ENCODE measurements at regions not wholly inside any gene's neighbourhood (a gene's known extent, or its start where the extent isn't known, plus 50 kb on each side); places are given as distances from the start of the nearest gene placed in this dataset.

DNA sequence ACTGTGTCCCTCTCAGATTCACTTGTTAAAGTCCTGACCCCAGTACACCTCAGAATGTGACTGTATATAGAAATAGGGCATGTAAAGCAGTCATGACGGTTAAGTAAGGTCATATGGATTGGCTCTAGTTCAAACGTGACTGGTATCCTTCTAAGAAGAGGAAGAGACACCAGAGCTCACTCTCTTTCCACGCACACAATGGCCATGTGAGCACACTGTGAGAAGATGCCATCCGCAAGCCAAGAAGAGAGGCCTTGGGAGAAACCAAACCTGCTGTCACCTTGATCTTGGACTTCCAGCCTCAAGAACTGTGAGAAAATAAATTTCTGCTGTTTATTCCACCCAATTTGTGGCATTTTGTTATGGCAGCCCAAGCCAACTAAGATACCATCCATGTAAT, 56.8 kb upstream of the IRF2BP2 start:
- no peak for FAIRE-seq
- H3K4me3 ChIP-seq (ENCODE audit: insufficient read depth, low read depth, low read length): no peak overlapping the region
- no peak overlapping the region for H3K4me2 ChIP-seq (ENCODE audit: low read length)
- no peak for DNase-seq (ENCODE audit: low read depth)
- no peak overlapping the region for H3K27ac ChIP-seq (ENCODE audit: low read depth, low read length)
- no peak overlapping the region for H2AFZ ChIP-seq (ENCODE audit: low read depth, low read length)
- H3K4me1 Mint-ChIP-seq (ENCODE audit: low read depth, unreplicated experiment): peaks cover 4% of the 10 kb centered on the region
- peaks cover 2% of the 10 kb centered on the region for H3K27me3 Mint-ChIP-seq (ENCODE audit: low read depth, unreplicated experiment)
- H3K27me3 ChIP-seq (ENCODE audit: insufficient read depth, low read length): no peaks in the 10 kb centered on the region
- H3K79me2 ChIP-seq (ENCODE audit: insufficient read depth, low read length): no peaks in the 10 kb centered on the region
- no peaks in the 10 kb centered on the region for H3K36me3 ChIP-seq (ENCODE audit: insufficient read depth, low read length)
- no peaks in the 10 kb centered on the region for H3K4me1 ChIP-seq (ENCODE audit: insufficient read depth, low read length)
- no peaks in the 10 kb centered on the region for H3K36me3 Mint-ChIP-seq (ENCODE audit: low read depth, unreplicated experiment)
- peaks cover 9% of the 10 kb centered on the region for H3K9me3 Mint-ChIP-seq (ENCODE audit: unreplicated experiment)
- no peaks in the 10 kb centered on the region for H4K20me1 ChIP-seq (ENCODE audit: insufficient read depth, low read length)
- H3K9ac ChIP-seq (ENCODE audit: low read length): no peak overlapping the region
- H3K4me3 Mint-ChIP-seq (ENCODE audit: unreplicated experiment): no peak overlapping the region
- H3K27ac Mint-ChIP-seq (ENCODE audit: unreplicated experiment): no peak overlapping the region
- no peak for TF ChIP-seq EZH2 (IDR thresholded peaks at IDR 0.05; ENCODE audit: insufficient read depth, low read length)
- TF ChIP-seq, protein P1, sequence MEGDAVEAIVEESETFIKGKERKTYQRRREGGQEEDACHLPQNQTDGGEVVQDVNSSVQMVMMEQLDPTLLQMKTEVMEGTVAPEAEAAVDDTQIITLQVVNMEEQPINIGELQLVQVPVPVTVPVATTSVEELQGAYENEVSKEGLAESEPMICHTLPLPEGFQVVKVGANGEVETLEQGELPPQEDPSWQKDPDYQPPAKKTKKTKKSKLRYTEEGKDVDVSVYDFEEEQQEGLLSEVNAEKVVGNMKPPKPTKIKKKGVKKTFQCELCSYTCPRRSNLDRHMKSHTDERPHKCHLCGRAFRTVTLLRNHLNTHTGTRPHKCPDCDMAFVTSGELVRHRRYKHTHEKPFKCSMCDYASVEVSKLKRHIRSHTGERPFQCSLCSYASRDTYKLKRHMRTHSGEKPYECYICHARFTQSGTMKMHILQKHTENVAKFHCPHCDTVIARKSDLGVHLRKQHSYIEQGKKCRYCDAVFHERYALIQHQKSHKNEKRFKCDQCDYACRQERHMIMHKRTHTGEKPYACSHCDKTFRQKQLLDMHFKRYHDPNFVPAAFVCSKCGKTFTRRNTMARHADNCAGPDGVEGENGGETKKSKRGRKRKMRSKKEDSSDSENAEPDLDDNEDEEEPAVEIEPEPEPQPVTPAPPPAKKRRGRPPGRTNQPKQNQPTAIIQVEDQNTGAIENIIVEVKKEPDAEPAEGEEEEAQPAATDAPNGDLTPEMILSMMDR (IDR thresholded peaks at IDR 0.05; ENCODE audit: insufficient read depth, low read depth, low read length): no peak
- H3K9me3 ChIP-seq (ENCODE audit: insufficient read depth, low read depth, low read length): no peaks in the 10 kb centered on the region

DNA sequence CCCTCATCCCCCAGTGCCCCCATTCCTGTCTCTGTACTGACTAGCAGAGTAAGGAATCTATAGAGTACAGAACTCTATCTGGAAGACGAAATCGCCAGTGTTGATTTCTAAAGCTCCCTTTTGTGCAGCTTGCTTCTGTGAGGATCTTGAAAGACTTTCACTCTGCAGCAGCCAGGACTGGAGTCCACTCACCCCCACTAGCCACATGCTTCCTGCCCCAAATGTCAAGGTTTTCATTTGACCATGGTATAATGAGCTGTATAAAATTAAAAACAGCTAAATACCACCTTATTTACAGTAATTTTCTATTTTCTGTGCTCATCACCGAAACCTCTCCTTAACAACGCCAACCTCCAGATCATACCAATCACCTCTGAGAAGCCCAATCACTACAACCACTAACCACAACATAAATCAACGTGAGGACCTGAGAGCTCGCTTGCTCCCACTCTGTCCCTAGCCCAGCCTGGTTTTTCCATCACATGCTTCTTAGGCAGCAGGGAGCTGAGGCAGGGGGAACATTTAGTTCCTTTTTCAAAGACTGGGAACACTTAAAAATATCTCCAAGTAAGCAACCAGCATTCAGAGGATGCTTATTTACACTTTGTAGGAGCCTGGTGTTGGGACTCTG, 56.1 kb upstream of the IRF2BP2 start:
- H3K4me1 Mint-ChIP-seq (ENCODE audit: low read depth, unreplicated experiment): peaks cover 4% of the 10 kb centered on the region
- no peak overlapping the region for H3K27ac Mint-ChIP-seq (ENCODE audit: unreplicated experiment)
- no peak overlapping the region for H3K4me3 Mint-ChIP-seq (ENCODE audit: unreplicated experiment)
- H3K36me3 Mint-ChIP-seq (ENCODE audit: low read depth, unreplicated experiment): no peaks in the 10 kb centered on the region
- H3K9ac ChIP-seq (ENCODE audit: low read length): no peak overlapping the region
- no peak overlapping the region for H2AFZ ChIP-seq (ENCODE audit: low read depth, low read length)
- peaks cover 2% of the 10 kb centered on the region for H3K27me3 Mint-ChIP-seq (ENCODE audit: low read depth, unreplicated experiment)
- H3K9me3 ChIP-seq (ENCODE audit: insufficient read depth, low read depth, low read length): no peaks in the 10 kb centered on the region
- no peaks in the 10 kb centered on the region for H4K20me1 ChIP-seq (ENCODE audit: insufficient read depth, low read length)
- H3K36me3 ChIP-seq (ENCODE audit: insufficient read depth, low read length): no peaks in the 10 kb centered on the region
- no peaks in the 10 kb centered on the region for H3K79me2 ChIP-seq (ENCODE audit: insufficient read depth, low read length)
- no peak overlapping the region for H3K4me3 ChIP-seq (ENCODE audit: insufficient read depth, low read depth, low read length)
- peak; percentile 64 for DNase-seq (ENCODE audit: low read depth)
- TF ChIP-seq, protein P1 (IDR thresholded peaks at IDR 0.05; ENCODE audit: insufficient read depth, low read depth, low read length): no peak
- TF ChIP-seq EZH2 (IDR thresholded peaks at IDR 0.05; ENCODE audit: insufficient read depth, low read length): no peak
- H3K9me3 Mint-ChIP-seq (ENCODE audit: unreplicated experiment): peaks cover 11% of the 10 kb centered on the region
- H3K27me3 ChIP-seq (ENCODE audit: insufficient read depth, low read length): no peaks in the 10 kb centered on the region
- no peak overlapping the region for H3K4me2 ChIP-seq (ENCODE audit: low read length)
- H3K27ac ChIP-seq (ENCODE audit: low read depth, low read length): no peak overlapping the region
- no peaks in the 10 kb centered on the region for H3K4me1 ChIP-seq (ENCODE audit: insufficient read depth, low read length)
- FAIRE-seq: no peak

DNA sequence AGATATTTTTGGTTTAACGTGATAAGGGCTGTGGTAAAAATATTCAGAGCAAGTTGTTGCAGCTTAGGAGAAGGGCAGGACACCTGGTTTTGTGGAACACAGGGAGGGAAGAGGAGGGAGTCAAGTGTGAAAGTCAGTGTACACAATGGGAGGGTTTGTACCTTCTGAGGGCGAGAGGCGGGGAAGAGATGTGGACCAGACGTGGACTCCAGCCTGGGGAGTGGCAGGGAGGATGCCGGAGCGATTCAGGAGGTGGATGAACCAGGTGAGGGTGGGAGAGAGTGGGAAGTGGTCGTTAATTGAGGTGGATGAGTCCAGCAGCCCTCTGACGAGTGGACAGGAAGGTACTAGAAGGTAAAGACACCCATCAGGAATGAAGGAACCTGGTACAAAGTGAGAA, 52.2 kb upstream of the IRF2BP2 start:
- FAIRE-seq (no peak), DNase-seq (ENCODE audit: low read depth) (no peak)
- Histone ChIP-seq H3K4me3 (ENCODE audit: insufficient read depth, low read depth, low read length) (no peak overlapping the region), H2AFZ (ENCODE audit: low read depth, low read length) (no peak overlapping the region), H3K36me3 (ENCODE audit: insufficient read depth, low read length) (no peaks in the 10 kb centered on the region), H4K20me1 (ENCODE audit: insufficient read depth, low read length) (no peaks in the 10 kb centered on the region), H3K9me3 (ENCODE audit: insufficient read depth, low read depth, low read length) (no peaks in the 10 kb centered on the region), H3K9ac (ENCODE audit: low read length) (no peak overlapping the region), H3K4me2 (ENCODE audit: low read length) (no peak overlapping the region), H3K27ac (ENCODE audit: low read depth, low read length) (no peak overlapping the region), H3K79me2 (ENCODE audit: insufficient read depth, low read length) (no peaks in the 10 kb centered on the region), H3K4me1 (ENCODE audit: insufficient read depth, low read length) (peaks cover 25% of the 10 kb centered on the region), H3K27me3 (ENCODE audit: insufficient read depth, low read length) (no peaks in the 10 kb centered on the region)
- TF ChIP-seq, protein P1 (IDR thresholded peaks at IDR 0.05; ENCODE audit: insufficient read depth, low read depth, low read length): no peak
- no peak for TF ChIP-seq EZH2 (IDR thresholded peaks at IDR 0.05; ENCODE audit: insufficient read depth, low read length)
- Mint-ChIP-seq H3K4me3 (ENCODE audit: unreplicated experiment) (no peak overlapping the region), H3K36me3 (ENCODE audit: low read depth, unreplicated experiment) (no peaks in the 10 kb centered on the region), H3K4me1 (ENCODE audit: low read depth, unreplicated experiment) (peaks cover 24% of the 10 kb centered on the region), H3K9me3 (ENCODE audit: unreplicated experiment) (peaks cover 5% of the 10 kb centered on the region), H3K27me3 (ENCODE audit: low read depth, unreplicated experiment) (peaks cover 2% of the 10 kb centered on the region), H3K27ac (ENCODE audit: unreplicated experiment) (no peak overlapping the region)

All from astrocyte (in vitro differentiated cells and primary cell).